ENCODE measurements at regions not wholly inside any gene's neighbourhood (a gene's known extent, or its start where the extent isn't known, plus 50 kb on each side); places are given as distances from the start of the nearest gene placed in this dataset.

GRCh38 chr2:240369801-240370585, 65.5 kb upstream of the GPC1 start:
- TF ChIP-seq CTCF (IDR thresholded peaks at IDR 0.05) (no peak), POLR2A (IDR thresholded peaks at IDR 0.05) (no peak)
